LNCAP (cell line): ENCODE measurements at regions not wholly inside any gene's neighbourhood (a gene's known extent, or its start where the extent isn't known, plus 50 kb on each side); places are given as distances from the start of the nearest gene placed in this dataset.

Experiments
- CTCF ChIP-seq: fragments of 450-650 bp; IDR thresholded peaks from 2 replicates; pipeline ENCODE4 v1.5.1; 2017; ENCODE audit warnings: mild to moderate bottlenecking

GRCh38 chr6:76584121-76584520, 511.7 kb upstream of the IMPG1 start:
- no peak for TF ChIP-seq CTCF

- no peak for TF ChIP-seq CTCF
These were observed 506.3 kb upstream of the IMPG1 start for GRCh38 chr6:76578746-76579145.

GRCh38 chr6:76574746-76575145, 502.3 kb upstream of the IMPG1 start:
- no peak for TF ChIP-seq CTCF

- no peak for TF ChIP-seq CTCF
These were observed 493.5 kb upstream of the IMPG1 start for GRCh38 chr6:76565932-76566331.

GRCh38 chr6:76553256-76553655, 480.8 kb upstream of the IMPG1 start:
- no peak for TF ChIP-seq CTCF

GRCh38 chr6:76552268-76552667, 479.8 kb upstream of the IMPG1 start:
- TF ChIP-seq CTCF: no peak

- no peak for TF ChIP-seq CTCF
These were observed 461.2 kb upstream of the IMPG1 start for GRCh38 chr6:76533661-76534060.

GRCh38 chr6:76532647-76533046, 460.2 kb upstream of the IMPG1 start:
- TF ChIP-seq CTCF: no peak
